HepG2 (cell line): ENCODE measurements at regions not wholly inside any gene's neighbourhood (a gene's known extent, or its start where the extent isn't known, plus 50 kb on each side); places are given as distances from the start of the nearest gene placed in this dataset.

Experiments
- CSRNP2 ChIP-seq: sonication (generic); formaldehyde crosslinking; conservative IDR thresholded peaks from 2 replicates; pipeline ENCODE4 v1.8.0; 2022; ENCODE audit warnings: low read depth, missing genetic modification reagents
- DNMT3B ChIP-seq: conservative IDR thresholded peaks from 2 replicates; pipeline ENCODE4 v1.6.1; 2016; ENCODE audit warnings: missing biosample characterization, control low read depth
- ESRRA ChIP-seq: sonication (generic); formaldehyde crosslinking; IDR thresholded peaks from 2 replicates; pipeline ENCODE4 v1.5.1; 2020; ENCODE audit warnings: mild to moderate bottlenecking, low read depth, missing genetic modification reagents
- GATAD2A ChIP-seq: IDR thresholded peaks from 2 replicates; pipeline ENCODE4 v1.6.1; 2016
- HNF4G ChIP-seq, 2 experiments: sonication (generic) in 1 of 2; formaldehyde crosslinking in 1 of 2; IDR thresholded peaks; 2 replicates each; pipeline versions ENCODE4 v1.4.0 to v1.6.1; 2011 to 2020; ENCODE audit warnings: borderline replicate concordance in 2 of 2, low read depth in 2 of 2, mild to moderate bottlenecking in 2 of 2, low read length in 1 of 2, missing genetic modification reagents in 1 of 2, moderate library complexity in 1 of 2
- HNRNPK ChIP-seq: fragments of 200-400 bp; formaldehyde crosslinking; IDR thresholded peaks from 2 replicates; pipeline ENCODE4 v1.6.1; 2018; ENCODE audit warnings: low read length, low read depth, moderate library complexity, mild to moderate bottlenecking; ENCODE audit not compliant: poor library complexity, severe bottlenecking
- HNRNPUL1 ChIP-seq: fragments of 200-400 bp; formaldehyde crosslinking; IDR thresholded peaks from 2 replicates; pipeline ENCODE4 v1.6.1; 2017; ENCODE audit warnings: low read depth, mild to moderate bottlenecking, low read length, moderate library complexity
- ISL2 ChIP-seq: sonication (generic); formaldehyde crosslinking; IDR thresholded peaks from 2 replicates; pipeline ENCODE4 v1.5.0; 2020; ENCODE audit warnings: missing genetic modification reagents
- JUNB ChIP-seq: sonication (generic); formaldehyde crosslinking; IDR thresholded peaks from 2 replicates; pipeline ENCODE4 v1.8.0; 2022; ENCODE audit warnings: missing genetic modification reagents, mild to moderate bottlenecking, borderline replicate concordance
- NFE2 ChIP-seq: sonication (generic); formaldehyde crosslinking; IDR thresholded peaks from 2 replicates; pipeline ENCODE4 v1.4.0; 2020; ENCODE audit warnings: missing genetic modification reagents
- PAXIP1 ChIP-seq: sonication (generic); formaldehyde crosslinking; conservative IDR thresholded peaks from 2 replicates; pipeline ENCODE4 v1.4.0; 2020; ENCODE audit warnings: mild to moderate bottlenecking, missing genetic modification reagents, moderate library complexity
- SP1 ChIP-seq, 2 experiments: fragments of 450-650 bp in 1 of 2; sonication (generic) in 1 of 2; formaldehyde crosslinking in 1 of 2; IDR thresholded peaks; 2 replicates each; pipeline versions ENCODE4 v1.4.0 to v1.6.1; 2016 to 2020; ENCODE audit warnings: missing genetic modification reagents in 1 of 2
- SSRP1 ChIP-seq: IDR thresholded peaks from 2 replicates; pipeline ENCODE4 v1.6.1; 2016; ENCODE audit warnings: control low read depth
- ZFP1 ChIP-seq: IDR thresholded peaks from 2 replicates; pipeline ENCODE4 v1.6.1; 2016
- ZMAT3 ChIP-seq: sonication (generic); formaldehyde crosslinking; conservative IDR thresholded peaks from 2 replicates; pipeline ENCODE4 v1.7.0; 2021; ENCODE audit warnings: missing genetic modification reagents
- ZNF577 ChIP-seq: sonication (generic); formaldehyde crosslinking; IDR thresholded peaks from 2 replicates; pipeline ENCODE4 v1.4.0; 2020; ENCODE audit warnings: mild to moderate bottlenecking, low read depth, missing genetic modification reagents, borderline replicate concordance
- TF ChIP-seq, protein P1 (sequence below): sonication (generic); formaldehyde crosslinking; IDR thresholded peaks from 2 replicates; pipeline ENCODE4 v1.4.0; 2020; ENCODE audit warnings: missing genetic modification reagents
- TF ChIP-seq, protein P2 (sequence below): IDR thresholded peaks from 2 replicates; pipeline ENCODE4 v1.6.1; 2018; ENCODE audit warnings: missing genetic modification reagents, mild to moderate bottlenecking, missing compliant biosample characterization
- TF ChIP-seq, protein P3 (sequence below), 2 experiments: sonication (generic) in 1 of 2; formaldehyde crosslinking in 1 of 2; IDR thresholded peaks; 2 replicates each; pipeline versions ENCODE4 v1.4.0 to v1.6.1; 2018 to 2020; ENCODE audit warnings: missing genetic modification reagents in 2 of 2, borderline replicate concordance in 1 of 2, low read depth in 1 of 2, mild to moderate bottlenecking in 1 of 2, missing biosample characterization in 1 of 2

DNA sequence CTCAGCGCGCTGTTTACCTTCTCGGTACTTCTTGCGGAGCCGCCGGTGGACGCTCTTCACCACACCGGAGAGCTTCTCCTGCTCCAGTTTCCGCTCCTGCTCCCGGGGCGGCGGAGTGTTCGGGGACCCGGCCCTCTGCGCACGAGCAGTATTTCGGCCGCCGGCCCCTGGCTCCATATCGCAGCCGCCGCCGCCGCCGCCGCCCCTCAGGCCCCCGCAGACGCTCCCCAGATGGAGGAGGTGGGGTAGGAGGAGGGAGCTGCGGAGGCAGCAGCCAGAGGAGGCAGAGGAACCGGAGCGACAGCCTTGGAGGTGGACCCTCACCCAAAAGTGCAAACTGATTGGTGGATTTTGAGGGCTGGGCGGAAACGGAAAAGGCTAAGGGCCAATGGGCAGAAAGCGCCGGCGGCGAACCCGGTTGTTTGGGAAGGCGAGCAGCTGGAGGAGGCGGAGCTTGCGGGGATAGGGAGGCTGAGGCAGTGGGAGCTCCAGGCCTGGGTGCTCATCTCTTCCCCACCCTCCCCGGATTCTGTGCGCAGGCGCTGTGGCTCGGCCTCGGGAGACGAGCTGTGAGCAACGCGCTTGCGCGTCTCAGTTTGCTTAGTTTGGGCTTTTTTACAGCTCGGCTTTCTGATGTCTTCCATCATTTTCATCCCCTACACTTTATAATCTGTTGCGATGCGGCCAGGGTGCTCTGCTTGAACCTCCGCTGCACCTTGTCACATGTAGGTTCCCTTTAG, 146.9 kb downstream of the GPR85 start (continued):
- TF ChIP-seq HNRNPUL1 (no peak), NFE2 (CRISPR knock-in tag) (no peak), CSRNP2 (no peak), ZFP1 (CRISPR knock-in tag) (no peak), GATAD2A (CRISPR knock-in tag) (no peak), ZMAT3 (no peak), ESRRA (CRISPR knock-in tag) (no peak), PAXIP1 (CRISPR knock-in tag) (no peak; the same call in 1 of the 2 replicates), DNMT3B (CRISPR knock-in tag) (no peak), SP1 (IDR thresholded peaks at IDR 0.05) (no peak), SP1 (CRISPR knock-in tag; IDR thresholded peaks at IDR 0.05) (peak; percentile 53; the same call in 1 of the 2 replicates), HNRNPK (no peak), ZNF577 (CRISPR knock-in tag) (no peak), HNF4G (IDR thresholded peaks at IDR 0.05; ENCODE audit: borderline replicate concordance, low read depth, low read length) (no peak), HNF4G (CRISPR knock-in tag; IDR thresholded peaks at IDR 0.05; ENCODE audit: borderline replicate concordance, low read depth) (no peak), ISL2 (CRISPR knock-in tag) (no peak), JUNB (CRISPR knock-in tag) (no peak), SSRP1 (CRISPR knock-in tag) (no peak)
- TF ChIP-seq, protein P1, sequence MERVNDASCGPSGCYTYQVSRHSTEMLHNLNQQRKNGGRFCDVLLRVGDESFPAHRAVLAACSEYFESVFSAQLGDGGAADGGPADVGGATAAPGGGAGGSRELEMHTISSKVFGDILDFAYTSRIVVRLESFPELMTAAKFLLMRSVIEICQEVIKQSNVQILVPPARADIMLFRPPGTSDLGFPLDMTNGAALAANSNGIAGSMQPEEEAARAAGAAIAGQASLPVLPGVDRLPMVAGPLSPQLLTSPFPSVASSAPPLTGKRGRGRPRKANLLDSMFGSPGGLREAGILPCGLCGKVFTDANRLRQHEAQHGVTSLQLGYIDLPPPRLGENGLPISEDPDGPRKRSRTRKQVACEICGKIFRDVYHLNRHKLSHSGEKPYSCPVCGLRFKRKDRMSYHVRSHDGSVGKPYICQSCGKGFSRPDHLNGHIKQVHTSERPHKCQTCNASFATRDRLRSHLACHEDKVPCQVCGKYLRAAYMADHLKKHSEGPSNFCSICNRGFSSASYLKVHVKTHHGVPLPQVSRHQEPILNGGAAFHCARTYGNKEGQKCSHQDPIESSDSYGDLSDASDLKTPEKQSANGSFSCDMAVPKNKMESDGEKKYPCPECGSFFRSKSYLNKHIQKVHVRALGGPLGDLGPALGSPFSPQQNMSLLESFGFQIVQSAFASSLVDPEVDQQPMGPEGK (CRISPR knock-in tag) = peak; percentile 94
- TF ChIP-seq, protein P2, sequence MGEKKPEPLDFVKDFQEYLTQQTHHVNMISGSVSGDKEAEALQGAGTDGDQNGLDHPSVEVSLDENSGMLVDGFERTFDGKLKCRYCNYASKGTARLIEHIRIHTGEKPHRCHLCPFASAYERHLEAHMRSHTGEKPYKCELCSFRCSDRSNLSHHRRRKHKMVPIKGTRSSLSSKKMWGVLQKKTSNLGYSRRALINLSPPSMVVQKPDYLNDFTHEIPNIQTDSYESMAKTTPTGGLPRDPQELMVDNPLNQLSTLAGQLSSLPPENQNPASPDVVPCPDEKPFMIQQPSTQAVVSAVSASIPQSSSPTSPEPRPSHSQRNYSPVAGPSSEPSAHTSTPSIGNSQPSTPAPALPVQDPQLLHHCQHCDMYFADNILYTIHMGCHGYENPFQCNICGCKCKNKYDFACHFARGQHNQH = no peak
- TF ChIP-seq, protein P3, sequence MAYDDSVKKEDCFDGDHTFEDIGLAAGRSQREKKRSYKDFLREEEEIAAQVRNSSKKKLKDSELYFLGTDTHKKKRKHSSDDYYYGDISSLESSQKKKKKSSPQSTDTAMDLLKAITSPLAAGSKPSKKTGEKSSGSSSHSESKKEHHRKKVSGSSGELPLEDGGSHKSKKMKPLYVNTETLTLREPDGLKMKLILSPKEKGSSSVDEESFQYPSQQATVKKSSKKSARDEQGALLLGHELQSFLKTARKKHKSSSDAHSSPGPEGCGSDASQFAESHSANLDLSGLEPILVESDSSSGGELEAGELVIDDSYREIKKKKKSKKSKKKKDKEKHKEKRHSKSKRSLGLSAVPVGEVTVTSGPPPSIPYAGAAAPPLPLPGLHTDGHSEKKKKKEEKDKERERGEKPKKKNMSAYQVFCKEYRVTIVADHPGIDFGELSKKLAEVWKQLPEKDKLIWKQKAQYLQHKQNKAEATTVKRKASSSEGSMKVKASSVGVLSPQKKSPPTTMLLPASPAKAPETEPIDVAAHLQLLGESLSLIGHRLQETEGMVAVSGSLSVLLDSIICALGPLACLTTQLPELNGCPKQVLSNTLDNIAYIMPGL (CRISPR knock-in tag; IDR thresholded peaks at IDR 0.05; ENCODE audit: borderline replicate concordance in 1 of 2, low read depth in 1 of 2) = peak; percentile 29 to 40; a peak in 2 of 4 replicates
